Activated naive CD4-positive, alpha-beta T cell (primary cell): ENCODE measurements at regions not wholly inside any gene's neighbourhood (a gene's known extent, or its start where the extent isn't known, plus 50 kb on each side); places are given as distances from the start of the nearest gene placed in this dataset.
"Not testable (repeated sequence)": the region's sequence is repeated elsewhere in the genome, so short reads cannot be mapped to it uniquely, and the experiment has no call there.

Experiments used
- DNase-seq, 4 experiments: peaks; one replicate each; lab custom pipeline; 2025; lab: John Stamatoyannopoulos, UW

DNA sequence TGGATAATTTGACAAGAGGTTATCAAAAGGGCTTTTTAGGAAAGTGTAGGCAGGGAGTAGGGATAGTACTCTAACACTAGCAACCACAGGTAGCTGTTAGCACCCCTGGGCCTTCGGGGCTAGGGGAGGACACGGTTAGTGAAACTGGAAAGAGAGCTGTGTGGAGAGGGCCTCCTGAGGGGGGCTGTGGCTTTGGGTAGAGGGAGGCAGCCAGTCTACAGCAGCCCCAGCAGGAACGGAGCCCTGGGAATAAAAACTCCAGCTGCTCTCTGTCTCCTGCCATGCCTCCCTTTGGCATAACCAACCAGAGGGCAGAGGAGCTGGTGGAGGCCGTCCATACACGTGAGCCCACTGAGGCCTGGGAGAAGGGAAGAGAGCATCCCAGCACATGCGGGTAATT lies 223.2 kb downstream of the FOXD2 start:
- no peak for DNase-seq

DNA sequence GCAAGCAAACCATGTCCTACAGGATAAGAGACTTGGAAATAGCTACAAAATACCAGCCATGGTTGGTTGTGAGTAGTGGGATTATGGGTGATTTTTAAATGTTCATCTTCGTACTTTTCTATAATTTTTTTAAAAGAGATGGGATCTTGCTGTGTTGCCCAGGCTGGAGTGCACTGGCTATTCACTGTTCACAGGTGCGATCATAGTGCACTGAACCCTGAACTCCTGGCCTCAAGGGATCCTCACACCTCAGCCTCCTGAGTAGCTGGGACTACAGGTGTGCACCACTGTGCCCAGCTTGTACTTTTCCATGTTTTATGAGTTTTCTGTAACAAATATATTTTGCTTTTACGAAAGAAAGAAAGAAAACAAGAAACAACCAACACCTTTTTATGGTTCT lies 224.2 kb downstream of the FOXD2 start:
- no peak for DNase-seq

DNA sequence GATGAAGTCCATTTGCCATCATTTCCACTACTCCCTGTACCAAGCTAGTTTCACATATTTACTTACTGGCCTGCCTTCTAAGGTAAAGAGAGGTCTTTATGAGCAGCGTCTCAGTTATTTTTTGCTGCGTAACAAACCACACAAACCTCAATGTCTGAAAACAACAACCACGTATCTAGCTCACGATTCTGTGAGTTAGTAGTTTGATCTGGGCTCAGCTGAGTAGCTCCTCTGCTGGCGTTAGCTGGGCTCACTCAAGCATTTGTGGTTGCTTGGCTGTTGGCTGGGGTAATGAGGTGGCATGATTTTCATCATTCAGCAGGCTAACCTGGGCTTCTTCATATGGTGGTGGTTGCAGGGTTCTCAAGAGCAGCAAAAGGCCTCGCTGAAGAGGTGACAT lies 225.4 kb downstream of the FOXD2 start:
- no peak for DNase-seq

DNA sequence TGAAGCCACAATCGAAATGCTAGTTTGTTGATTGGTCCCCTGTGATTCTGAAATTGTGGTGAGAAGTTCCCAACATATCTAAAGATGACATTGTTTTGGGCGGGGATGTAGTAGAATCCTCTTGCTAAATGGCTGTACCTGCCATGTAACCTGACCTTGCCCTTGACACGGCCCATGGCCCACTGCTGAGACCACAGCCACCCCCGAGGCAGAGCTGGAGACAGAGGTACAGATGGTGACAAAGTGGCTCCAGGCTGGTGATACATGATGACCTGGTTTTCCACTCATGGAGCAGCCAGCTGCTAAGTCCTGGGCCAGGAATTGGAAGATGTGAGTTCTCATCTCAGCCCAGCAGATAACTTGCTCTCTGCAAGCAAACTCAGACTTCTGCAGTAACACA lies 226.5 kb downstream of the FOXD2 start:
- DNase-seq: no peak

DNA sequence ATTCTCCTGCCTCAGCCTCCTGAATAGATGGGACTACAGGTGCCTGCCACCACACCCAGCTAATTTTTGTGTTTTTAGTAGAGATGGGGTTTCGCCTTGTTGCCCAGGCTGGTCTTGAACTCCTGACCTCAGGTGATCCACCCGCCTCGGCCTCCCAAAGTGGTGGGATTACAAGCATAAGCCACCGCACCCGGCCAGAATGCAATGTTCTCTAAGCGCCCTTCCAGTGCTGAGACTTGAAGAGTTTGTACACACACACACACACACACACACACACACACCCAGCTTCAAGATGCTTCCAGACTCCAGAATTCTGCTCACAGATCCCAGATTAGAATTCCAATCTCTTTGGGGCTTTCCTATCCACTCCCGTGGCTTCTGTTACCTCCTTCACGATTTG lies 227.1 kb downstream of the FOXD2 start:
- DNase-seq: not testable (repeated sequence)

DNA sequence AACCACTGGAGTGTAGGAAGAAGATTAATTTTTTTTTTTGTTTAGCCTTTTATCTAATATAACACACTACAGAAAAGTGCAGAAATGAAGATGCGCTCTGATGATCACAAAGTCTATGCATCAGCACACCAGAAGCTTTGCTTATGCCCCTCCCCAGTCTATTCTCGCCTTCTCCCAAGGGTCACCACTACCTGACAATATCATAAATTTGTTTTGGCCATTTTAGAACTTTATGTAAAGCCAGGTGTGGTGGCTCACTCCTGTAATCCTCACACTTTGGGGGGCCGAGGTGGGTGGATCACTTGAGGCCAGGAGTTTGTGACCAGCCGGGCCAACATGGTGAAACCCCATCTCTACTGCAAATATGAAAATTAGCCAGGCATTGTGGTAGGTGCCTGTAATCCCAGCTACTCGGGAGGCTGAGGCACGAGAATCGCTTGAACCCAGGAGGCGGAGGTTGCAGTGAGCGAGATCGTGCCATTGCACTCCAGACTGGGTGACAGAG lies 231.3 kb downstream of the FOXD2 start:
- no peak for DNase-seq

DNA sequence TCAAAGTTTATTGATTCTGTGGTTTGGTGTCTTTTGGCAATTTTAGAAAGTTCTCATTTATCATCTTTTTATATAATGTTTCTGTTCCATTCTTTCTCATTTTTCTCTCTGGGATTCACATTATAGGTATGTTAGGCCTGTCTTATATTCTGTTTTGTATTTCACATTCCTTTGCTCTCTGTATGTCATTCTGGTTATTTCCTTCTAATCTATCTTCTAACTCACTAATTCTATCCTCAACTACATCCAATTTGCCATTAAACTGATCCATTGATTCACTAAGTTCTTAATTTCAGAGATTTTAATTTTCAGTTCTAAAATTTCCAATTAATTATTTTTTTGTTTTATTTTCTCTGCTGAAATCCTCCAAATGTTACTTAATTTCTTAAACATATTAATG lies 234.8 kb downstream of the FOXD2 start:
- no peak for DNase-seq

DNA sequence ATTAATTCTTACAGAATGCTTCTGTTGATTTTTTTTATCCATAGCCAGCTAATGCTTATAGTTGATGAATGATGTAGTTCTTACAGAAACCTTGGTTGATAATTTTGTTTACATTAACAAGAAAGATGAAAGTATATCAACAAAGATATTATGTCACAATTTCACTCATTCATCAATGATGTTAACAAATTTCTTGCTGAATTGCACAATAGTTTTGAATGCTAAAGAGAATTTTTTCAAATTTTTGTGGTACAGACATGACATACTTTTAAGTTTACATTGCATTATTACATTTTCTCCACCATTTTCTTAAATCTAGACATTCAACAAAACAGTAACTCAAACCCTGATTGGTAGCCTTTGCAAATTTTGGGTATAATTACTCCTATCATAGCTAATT lies 236.3 kb downstream of the FOXD2 start:
- no peak for DNase-seq

DNA sequence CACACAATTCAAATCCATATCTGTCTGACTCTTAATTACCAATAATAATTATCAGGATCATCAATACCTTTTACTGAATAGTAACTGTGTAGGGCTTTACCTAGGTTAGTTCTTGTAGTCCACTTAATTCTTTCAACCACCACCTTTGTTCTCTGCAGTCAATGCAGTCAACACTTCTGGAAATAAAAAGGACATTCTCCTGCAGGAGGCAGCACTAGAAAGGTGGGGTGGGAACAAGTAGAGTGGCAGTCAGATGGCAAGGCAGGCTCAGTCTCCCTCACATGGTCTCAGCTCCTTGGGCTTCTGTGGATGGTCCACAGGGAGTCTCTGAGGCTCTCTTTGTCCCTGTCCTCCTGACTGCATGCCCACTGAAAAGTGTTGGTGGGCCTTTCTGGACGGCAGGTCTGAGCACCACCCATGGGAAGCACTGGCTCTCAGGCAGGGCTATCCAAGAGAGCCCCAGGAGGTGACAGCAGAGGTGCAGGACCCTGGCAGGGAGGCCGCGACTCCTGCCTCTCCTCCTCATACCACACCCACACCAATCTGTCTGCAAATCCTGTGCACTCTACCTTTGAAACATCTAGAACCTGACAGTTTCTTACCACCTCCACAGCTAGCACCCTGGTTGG lies 237.3 kb downstream of the FOXD2 start:
- DNase-seq: no peak

DNA sequence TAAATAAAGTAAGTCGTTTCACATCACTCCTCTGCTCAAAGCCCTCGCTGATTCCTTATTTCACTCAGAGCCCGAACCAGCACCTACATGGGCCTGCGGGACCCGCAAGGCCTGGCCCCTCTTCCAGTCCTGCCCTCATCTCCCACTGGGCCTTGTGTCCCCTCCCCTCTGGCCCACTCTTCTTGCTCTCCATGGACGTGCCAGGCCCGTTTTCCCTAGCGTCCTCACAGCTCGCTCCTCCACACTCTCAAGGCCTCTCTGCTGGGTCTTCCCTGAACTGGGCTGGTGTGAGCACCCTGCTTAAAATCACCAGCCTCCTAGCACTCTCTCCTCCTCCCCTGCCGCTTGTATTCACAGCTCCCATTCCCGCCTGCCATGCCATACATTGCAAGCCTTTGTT lies 237.9 kb downstream of the FOXD2 start:
- DNase-seq: no peak

DNA sequence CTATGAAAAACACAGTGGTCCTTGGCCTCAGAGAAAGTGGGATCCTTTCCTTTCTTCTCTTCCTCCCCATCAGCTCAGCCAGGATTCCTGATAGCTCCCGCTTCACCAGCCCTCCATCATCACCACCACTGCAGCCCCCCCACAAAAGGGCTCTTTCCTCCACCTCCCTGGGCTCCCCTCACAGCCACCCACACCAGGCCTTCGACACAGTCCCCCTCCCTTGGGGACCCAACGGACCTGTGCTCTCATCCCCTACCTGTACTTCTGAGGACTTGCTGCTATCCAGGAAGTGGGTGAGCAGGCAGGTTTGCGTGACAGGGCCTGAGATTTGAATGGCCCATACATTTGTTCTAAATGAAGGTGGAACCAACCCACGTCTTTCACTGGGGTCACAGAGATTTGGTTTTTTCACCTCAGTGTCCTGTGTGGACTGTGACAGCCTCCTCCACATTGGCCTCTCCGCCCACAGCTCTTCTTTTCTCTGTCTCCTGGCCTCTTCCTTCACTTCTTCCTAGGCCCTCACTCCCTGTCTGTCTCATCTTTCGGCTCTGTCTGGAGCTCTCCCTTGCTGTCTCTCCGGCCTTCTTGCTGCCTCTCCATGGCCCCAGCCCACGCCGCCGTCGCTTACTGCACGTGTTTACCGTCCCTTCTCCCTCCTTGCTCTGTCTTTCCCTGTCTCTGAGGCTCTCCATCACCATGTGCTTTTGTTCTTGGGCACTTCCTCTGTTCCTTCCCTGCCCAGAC lies 238.6 kb downstream of the FOXD2 start:
- DNase-seq: no peak

DNA sequence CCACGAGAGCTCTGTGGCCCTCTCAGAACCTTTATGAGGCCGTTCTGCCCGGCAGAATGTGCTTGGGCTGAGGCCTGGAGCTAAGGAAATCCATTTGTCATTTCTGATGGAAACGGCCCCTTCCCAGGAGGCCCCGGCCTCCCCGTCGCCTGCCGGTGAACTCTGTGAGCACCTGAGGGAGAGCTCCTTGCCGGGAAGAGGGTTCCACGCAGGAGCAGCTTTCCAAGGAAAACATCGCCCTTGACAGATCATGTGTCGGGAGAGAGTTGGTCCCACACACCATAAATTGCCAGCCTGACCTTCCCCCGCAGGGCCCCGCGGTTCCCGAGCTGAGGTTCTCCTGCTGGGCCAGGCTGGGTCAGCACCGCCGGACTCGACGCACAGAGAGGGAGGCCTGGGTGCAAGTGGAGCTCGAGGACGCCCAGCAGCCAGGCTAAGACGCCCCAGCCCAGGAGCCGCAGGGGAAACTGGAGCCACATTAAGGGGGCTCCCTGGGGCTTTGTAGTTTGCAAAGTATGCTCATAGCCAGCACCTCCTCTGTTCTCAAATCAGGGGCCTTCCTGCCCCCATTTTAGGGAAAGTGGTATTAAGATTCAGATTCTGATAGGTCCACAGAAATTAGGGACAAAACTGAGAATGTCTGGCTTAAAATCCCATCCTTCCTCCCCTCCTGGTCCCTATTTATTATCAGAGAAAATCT lies 239.5 kb downstream of the FOXD2 start:
- no peak for DNase-seq

DNA sequence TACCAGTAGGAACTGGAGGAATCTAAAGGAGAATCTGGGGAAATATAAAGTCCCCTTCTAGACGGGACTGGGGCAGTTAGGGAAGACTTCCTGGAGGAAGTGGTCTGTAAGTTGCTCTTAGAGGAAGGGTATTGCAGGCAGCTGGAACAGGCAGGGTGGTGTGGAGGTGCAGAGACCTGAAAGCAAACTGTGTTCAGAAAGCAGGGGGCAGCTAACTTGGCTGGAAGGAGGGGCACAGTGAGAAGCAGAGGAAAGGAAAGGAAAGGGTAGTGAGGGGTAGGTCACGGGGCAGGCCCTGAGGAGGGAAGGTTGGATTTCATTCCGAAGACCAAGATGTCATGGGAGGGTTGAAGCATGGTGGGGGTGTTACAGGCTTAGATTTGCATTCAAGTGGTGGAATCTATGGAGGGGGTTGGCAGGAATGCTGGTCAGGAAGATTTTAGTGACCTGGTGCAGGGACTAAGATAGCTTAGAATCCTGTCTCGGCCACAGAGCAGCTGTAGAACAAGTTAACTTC lies 240.7 kb downstream of the FOXD2 start:
- DNase-seq: no peak

DNA sequence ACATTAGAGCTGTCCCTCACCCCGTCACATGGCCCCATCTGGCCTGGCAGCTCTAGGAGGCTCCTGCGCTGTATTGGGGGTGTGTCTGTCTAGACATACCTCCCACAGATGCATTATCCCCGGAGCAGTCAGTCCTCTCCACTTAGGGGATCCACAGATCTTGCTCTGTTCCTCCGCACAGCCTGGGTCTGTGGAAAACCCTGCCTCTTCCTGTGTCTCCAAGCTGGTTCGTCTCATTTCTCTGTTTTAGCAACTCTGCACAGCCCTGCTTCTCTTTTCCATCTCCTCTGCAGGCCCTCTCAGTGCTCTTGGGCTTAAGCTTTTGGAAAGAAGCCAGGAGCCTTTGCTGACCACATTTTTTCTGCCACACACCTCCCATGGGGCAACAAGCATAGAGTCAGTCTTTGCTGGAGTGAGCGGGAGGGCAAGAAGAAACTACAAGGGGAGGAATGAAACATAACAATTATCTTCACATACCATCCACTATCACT lies 241.5 kb downstream of the FOXD2 start:
- no peak for DNase-seq

DNA sequence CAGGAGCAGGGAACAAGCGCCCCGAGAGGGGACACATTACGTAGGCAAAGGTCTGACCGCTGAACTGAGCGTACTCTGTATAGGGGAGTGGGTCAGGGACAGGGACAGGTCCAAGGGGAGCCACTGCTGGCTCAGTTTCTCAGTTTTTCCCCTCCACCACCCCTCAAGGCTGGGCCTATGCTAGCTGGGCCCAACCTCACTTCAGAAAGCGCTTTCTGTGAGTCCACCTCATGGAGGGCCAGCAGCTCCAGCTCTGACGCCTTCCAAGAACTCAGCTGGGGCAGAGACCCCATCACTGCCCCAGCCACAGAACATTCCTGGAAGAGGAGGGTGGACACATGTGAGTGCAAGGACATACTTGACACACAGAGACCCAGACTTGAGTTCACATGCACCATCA lies 242.0 kb downstream of the FOXD2 start:
- no peak for DNase-seq

DNA sequence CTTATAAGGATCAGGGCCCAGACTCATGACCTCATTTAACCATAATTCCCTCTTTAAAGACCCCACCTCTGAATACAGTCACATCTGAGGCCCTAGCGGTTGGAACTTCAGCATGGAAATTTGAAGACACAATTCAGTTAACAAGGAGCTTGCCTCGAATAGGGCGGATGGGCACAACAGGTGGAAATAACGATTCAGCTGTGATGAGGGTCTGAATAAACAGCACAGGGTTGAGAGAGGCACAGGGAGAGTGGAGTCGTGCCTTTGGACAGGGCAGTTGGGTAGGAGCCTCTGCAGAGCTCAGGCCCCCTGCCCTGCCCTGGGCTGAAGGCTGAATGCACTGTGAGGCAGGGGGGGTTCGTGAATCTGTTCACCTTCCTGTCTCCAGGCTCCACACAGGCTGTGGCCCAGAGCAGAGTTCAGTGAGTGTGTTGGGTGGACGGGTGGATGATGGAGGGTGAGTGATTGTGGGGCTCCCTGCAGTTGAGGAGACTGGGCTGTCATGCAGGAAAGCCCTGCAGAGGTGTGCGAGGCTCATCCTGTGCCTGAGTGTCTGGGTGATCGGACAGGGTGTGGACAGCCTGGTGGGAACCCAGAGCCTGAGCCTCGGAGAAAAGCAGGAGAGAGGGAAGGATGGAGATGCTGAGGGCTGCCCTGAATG lies 243.1 kb downstream of the FOXD2 start:
- no peak for DNase-seq

DNA sequence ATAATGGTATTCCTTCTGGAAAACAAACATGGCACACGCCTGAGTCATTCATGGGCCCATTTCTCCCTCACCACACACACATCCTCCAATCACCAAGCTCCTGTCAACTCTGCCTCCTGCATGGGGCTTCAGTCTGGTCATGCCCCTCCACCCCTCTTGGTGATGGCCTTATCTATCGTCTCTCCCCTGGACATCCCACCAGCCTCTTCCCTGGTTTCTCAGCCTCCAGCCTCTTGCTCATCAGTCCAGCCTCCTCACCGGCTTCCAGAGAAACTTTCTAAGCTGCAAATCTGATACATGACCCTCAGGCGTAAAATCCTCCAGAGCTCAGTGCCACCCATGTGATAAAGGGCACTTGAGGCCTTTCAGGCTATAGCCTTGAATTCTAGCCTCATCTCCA lies 243.9 kb downstream of the FOXD2 start:
- no peak for DNase-seq

DNA sequence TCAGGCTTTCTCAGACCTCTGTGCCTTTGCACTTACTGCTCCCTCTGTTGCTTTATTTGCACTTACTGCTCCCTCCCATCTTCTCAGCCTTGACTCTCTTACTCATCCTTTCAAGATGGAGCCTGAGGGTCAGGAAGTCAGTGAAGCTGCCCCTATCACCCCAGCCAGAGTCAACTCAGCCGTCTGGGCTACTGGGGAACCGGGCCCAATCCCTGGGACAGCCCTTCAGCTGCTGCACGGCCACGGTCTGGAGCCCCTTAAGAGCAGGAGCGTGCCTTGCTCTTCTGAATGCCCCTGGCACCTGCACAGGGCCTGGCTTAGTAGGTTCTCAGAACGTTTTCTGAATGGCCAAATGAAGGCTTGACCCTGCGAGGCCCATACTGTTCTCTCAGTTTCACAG lies 244.4 kb downstream of the FOXD2 start:
- DNase-seq: no peak

DNA sequence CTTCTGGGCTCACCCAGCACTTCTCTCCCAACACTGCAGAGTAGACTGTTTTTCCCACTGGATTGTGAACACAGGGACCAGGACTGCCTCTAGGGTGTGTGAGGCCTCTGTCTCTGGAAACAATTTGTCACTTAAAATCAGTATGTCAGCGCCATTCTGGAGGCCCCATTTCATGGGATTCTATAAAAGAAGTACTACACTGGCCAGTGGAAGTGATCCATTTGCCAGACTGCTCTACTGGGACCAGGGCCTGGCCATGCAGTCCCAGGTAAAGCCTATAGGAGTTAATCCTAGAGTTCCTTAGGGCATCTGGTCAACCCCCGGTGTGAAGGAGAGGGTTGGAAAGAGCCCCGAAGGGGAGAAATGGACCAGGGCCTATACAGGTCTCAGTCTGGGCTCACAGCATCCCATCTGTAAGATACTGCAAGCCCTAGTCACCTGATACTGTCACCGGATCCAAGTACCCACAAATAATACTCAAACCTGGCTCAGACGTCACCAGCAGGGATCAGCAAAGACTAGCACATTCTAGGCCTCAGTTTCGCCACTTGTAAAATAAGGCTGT lies 245.0 kb downstream of the FOXD2 start:
- no peak for DNase-seq

DNA sequence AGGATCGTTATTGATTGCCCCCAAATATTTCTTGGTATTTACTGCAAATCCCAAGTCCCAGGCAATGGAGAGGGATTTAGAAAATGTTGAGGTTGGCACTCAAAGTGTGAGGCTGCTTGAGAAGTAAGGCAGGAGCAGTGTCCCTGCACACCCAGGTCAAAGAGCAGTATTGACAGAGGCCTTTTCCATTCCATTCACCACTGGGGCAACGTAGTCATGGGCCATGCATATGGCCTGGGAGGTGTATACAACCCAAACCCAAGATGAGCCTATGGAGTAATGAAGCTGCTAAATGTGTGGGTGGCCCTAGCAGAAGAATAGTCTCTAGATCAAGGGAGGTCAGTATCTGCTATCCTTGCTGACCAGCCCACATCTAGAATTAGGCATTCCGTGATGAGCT lies 245.6 kb downstream of the FOXD2 start:
- no peak for DNase-seq

DNA sequence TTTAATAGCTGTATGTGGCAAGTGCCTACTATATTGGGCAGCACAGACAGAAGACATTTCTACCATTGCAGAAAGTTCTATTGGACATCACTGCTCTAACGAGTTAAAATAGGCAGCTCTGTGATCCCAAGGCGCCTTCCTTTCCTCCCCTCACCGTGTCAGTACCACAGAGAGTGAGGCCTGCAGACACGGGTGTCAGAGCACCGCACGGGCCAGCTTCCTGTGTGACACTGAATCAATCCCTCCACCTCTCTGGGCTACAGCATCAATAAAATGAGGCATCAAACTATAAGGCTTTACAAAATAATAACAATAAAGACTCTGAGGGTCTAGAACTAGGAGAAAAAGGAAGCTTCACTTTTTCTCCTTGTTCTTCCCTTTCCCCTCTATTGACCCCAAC lies 246.7 kb downstream of the FOXD2 start:
- DNase-seq: no peak
